ENCODE measurements at regions not wholly inside any gene's neighbourhood (a gene's known extent, or its start where the extent isn't known, plus 50 kb on each side); places are given as distances from the start of the nearest gene placed in this dataset.
"Not testable (repeated sequence)": the region's sequence is repeated elsewhere in the genome, so short reads cannot be mapped to it uniquely, and the experiment has no call there.

DNA sequence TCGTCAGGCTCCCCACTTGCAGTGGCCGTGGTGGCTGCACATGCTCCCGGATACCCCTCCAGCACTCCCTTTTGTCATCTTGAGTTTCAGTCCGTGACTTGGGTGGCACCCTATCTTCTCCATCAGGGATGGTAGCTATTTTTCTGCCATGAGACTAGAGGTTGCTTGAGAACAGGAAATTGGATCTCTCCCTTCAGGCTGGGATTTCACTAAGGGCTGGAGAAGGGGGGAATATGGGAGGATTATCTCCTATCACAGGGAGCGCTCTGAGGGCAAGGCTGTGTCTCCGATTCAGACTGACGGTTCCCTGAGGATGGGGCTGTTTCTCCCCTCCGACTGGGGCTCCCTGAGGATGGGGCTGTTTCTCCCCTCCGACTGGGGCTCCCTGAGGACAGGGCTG, 123.1 kb downstream of the MRPL14 start:
- DNase-seq = peak in 1 of 2 experiments; percentile 31
- no peaks in the 10 kb centered on the region for H3K27me3 ChIP-seq
- no peak overlapping the region for H3K4me3 ChIP-seq
- peaks cover 12% of the 10 kb centered on the region for H3K4me1 ChIP-seq
- no peaks in the 10 kb centered on the region for H3K36me3 ChIP-seq
- no peaks in the 10 kb centered on the region for H3K9me3 ChIP-seq (replicated peaks)
- H3K27ac ChIP-seq = no peak overlapping the region

DNA sequence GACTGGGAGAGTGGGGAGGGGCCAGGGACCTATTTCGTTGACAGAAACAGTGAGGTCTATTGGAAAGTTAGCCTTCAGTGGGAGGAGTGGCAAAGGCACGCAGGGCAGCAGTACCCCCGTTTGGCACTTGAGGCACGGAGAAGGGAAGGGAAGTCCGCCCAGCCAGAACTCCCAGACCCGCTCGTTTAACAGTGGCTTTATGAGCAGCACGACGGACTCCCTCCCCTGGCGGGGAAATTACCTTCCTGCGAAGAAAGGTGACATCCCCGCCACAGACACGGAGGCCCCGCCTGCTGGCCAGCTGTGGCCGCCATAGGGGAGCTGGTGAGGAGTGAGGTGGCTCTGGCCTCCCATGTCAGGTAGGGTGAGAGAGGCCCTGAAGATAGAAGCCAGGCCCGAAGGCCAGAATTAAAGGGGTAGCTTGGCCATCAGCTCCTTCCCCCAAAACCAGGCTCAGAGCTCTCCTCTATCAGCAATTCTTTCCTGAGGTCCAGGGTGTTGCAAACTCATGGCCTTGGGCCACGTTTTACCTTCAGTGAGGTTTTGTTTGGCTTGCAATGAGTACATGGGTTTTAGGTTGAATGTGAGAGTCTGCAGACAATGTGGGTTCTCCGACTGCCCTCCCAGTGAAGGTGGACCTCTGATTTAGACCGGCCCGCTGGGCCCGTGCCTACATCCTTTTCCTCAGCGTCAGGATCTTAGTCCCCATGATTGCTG, 123.7 kb downstream of the MRPL14 start:
- no peak for DNase-seq
- Histone ChIP-seq H3K9me3 (replicated peaks) (no peaks in the 10 kb centered on the region), H3K27ac (no peak overlapping the region), H3K27me3 (no peaks in the 10 kb centered on the region), H3K36me3 (no peaks in the 10 kb centered on the region), H3K4me1 (peaks cover 12% of the 10 kb centered on the region), H3K4me3 (no peak overlapping the region)

DNA sequence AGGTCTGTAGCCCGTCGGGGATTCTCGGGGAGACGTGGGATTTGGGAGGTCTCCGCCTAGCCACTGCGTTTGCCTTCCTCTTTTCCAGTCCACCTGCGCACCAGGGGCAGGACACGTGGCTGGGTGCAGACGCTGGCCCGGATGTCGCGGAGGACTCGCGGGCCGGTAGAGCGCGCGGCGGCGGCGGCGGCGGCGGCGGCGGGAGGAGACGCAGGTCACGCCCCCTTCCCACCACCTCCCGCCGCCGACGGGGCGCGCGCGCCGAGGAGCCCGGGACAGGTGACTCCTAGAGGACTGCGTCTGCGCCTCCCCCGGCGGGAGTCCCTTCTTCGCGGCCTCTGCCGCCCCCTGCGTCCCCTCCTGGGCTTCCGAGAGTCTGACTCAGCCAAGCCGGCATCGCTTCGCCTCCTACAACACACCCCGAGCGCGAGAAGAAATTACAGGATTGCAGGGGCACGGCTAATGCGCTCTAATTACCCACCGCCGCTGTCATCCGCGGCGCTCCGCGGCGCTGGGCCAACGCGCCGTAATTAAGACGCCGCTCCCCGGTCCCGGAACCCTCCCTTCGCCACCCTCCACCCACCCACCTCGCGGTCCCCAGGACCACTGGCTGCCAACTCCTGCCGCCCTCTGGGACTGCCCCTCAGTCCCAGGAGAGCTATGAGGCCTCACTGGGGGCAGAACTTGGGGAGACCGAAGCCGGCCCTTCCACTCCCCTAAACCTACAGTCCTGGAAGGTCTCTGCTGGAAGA, 124.5 kb downstream of the MRPL14 start:
- H3K4me3 ChIP-seq = no peak overlapping the region
- no peak overlapping the region for H3K27ac ChIP-seq
- H3K27me3 ChIP-seq = no peaks in the 10 kb centered on the region
- H3K9me3 ChIP-seq (replicated peaks) = no peaks in the 10 kb centered on the region
- no peaks in the 10 kb centered on the region for H3K36me3 ChIP-seq
- no peak for DNase-seq
- H3K4me1 ChIP-seq = peaks cover 12% of the 10 kb centered on the region

DNA sequence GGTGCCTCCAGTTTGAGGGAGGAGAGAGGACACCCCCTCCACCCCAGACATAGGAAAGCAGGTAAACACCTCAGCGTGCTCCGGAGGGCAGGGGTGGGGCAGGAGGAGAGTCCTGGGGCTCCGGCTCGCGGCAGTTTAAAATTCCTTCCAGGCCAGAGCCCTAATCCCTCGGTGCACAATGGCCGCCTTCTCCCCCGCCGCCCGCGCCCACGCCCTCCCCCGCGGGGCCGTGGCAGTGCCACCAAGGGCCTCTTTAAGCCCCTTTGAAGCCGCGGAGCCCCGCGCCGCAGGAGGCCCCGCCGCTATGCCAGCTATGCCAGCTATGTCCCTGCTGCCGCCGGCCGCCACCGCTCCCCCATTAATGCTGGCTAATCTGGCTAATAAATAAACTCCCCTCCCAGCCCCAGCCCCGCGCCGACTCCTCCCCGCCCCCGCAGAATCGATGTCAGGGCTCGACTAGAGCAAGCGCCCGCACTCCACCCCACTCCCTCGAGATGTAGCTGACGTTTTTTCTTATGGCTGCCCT, 125.1 kb downstream of the MRPL14 start:
- Histone ChIP-seq H3K36me3 (no peaks in the 10 kb centered on the region), H3K9me3 (replicated peaks) (no peaks in the 10 kb centered on the region), H3K27ac (no peak overlapping the region), H3K4me1 (peaks cover 12% of the 10 kb centered on the region), H3K27me3 (no peaks in the 10 kb centered on the region), H3K4me3 (peak overlapping the region; percentile 37)
- no peak for DNase-seq

DNA sequence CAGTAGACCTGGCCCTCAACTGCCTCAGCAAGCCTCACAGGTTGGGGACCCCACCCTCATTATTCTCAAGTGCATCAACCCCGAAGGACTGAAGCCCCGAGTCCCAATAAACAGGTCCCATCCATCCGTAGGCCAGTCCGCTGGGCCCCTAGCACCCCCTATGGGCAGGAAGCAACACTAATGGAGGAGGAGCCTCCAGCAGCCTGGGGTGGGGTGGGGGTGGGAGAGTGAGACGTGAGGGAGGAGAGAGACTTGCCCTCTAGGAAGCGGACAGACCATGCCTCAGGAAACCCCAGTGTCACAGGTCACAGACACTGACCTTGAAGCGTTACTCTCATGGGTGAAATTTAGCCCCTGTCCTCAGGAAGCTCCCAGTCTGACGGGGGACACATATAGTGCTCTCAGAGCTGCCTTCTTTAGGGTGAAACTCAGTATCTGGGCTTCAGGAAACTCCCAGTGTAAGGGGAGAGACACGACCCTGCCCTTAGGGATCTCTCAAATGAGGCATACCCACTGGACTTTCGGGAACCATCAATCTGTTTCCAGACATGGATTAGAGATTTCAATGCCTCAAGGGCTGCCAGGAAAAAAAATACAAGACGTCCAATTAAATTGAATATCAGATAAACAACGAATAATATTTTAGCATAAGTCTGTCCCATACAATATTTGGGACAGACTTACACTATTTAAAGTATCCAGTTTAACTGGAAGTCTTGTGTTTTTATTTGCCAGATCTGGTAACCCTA, 125.8 kb downstream of the MRPL14 start:
- no peaks in the 10 kb centered on the region for H3K9me3 ChIP-seq (replicated peaks)
- no peaks in the 10 kb centered on the region for H3K36me3 ChIP-seq
- DNase-seq = peak in 1 of 2 experiments; percentile 37
- H3K27ac ChIP-seq = no peak overlapping the region
- H3K4me1 ChIP-seq = peaks cover 12% of the 10 kb centered on the region
- no peaks in the 10 kb centered on the region for H3K27me3 ChIP-seq
- H3K4me3 ChIP-seq = peak overlapping the region; percentile 37

DNA sequence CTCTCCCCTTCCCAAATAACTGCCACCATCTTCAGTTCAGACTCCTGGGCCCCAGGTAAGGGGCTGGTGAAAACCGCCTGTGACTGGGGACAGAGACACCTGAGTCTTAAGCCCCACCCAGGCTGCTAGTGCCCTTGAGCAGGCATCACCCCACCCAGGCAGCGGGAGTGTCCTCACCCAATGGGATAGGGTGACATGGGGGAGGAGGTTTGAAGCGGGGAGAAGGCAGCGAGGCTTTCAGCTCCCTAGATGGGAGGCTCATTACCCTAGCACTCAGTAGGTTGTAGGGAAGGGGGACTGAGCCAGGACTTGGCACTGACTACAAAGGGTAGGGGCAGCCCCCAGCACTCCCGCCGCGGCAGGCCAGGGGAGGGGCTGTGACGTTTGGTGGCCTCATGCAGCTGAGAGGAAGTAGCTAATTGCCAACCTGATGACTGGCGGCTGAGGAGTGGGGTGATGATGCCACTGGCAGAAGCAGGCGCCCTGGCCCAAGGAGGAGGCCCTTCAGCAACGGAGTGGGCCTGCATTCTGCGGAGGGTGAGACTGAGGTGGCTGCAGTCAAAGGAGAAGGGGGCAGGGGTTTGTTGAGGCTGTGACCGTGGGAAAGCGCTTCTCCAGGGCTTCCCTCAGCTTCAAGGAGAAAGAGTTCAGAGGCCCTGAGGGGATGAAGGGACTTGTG, 126.9 kb downstream of the MRPL14 start:
- peaks cover 8% of the 10 kb centered on the region for H3K4me1 ChIP-seq
- H3K4me3 ChIP-seq = no peak overlapping the region
- H3K9me3 ChIP-seq (replicated peaks) = no peaks in the 10 kb centered on the region
- no peaks in the 10 kb centered on the region for H3K27me3 ChIP-seq
- no peaks in the 10 kb centered on the region for H3K36me3 ChIP-seq
- no peak for DNase-seq
- no peak overlapping the region for H3K27ac ChIP-seq

DNA sequence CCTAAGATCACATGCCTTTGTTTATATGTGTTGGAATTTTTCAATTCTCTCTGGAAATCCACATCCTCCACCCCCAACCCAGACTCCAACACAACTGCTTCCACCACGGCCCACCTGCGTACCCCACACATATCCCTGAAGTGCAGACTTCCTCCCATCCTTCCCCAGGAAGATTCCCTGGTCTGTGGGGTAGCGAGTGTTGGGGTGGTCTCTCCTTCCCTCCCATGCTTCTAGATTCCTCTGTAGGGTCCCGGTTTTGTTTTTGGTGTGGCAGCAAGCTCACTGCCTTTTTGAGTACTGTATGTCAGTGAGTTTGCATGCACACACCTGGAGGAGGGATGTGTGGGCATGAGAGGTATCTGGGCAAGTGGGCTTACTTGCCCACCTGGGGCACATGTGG, 127.6 kb downstream of the MRPL14 start:
- no peak overlapping the region for H3K27ac ChIP-seq
- peaks cover 2% of the 10 kb centered on the region for H3K4me1 ChIP-seq
- no peak for DNase-seq

DNA sequence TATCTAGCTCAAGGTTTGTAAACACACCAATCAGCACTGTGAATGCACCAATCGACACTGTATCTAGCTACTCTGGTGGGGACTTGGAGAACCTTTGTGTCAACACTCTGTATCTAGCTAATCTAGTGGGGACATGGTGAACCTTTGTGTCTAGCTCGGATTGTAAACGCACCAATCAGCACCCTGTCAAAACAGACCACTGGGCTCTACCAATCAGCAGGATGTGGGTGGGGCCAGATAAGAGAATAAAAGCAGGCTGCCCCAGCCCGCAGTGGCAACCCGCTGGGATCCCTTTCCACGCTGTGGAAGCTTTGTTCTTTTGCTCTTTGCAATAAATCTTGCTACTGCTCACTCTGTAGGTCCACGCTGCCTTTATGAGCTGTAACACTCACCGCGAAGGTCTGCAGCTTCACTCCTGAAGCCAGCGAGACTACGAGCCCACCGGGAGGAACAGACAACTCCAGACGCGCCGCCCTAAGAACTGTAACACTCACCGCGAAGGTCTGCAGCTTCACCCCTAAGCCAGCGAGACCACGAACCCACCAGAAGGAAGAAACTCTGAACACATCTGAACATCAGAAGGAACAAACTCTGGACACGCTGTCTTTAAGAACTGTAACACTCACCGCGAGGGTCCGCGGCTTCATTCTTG, 128.5 kb downstream of the MRPL14 start:
- not testable (repeated sequence) for H3K27me3 ChIP-seq; H3K4me1 ChIP-seq; H3K4me3 ChIP-seq; DNase-seq; H3K36me3 ChIP-seq; H3K9me3 ChIP-seq (replicated peaks); H3K27ac ChIP-seq

More for the DNA sequence above, 127.6 kb downstream of the MRPL14 start:
- Histone ChIP-seq H3K27me3 (no peaks in the 10 kb centered on the region), H3K36me3 (no peaks in the 10 kb centered on the region), H3K4me3 (no peak overlapping the region), H3K9me3 (replicated peaks) (no peaks in the 10 kb centered on the region)

DNA sequence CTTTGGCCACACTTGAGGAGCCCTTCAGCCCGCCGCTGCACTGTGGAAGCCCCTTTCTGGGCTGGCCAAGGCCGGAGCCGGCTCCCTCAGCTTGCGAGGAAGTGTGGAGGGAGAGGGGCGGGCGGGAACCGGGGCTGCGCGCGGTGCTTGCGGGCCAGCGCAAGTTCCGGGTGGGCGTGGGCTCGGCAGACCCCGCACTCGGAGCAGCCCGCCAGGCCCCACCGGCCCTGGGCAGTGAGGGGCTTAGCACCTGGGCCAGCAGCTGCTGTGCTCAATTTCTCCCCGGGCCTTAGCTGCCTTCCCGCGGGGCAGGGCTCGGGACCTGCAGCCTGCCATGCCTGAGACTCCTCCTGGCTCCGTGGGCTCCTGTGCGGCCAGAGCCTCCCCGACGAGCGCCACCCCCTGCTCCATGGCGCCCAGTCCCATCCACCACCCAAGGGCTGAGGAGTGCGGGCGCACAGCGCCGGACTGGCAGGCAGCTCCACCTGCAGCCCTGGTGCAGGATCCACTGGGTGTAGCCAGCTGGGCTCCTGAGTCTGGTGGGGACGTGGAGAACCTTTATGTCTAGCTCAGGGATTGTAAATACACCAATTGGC, 129.2 kb downstream of the MRPL14 start:
- H3K27ac ChIP-seq; H3K4me1 ChIP-seq; H3K9me3 ChIP-seq (replicated peaks); H3K4me3 ChIP-seq; H3K27me3 ChIP-seq; H3K36me3 ChIP-seq; DNase-seq: not testable (repeated sequence)

DNA sequence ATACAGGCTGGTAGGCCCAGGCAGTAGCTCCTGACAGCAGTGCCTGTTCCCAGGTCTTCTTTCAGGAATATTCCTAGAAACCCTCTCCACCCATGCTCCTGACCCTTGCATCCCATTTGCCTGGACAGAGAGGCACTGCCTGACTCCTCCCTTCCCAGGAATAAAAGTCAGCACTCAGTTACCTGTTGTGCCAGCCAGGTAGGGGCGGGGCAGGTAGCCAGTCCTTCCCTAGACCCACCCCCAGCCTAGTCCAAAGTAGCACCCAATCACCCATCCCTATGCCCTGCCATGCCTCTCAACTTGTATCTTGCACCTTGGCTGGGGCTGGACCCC, 129.9 kb downstream of the MRPL14 start:
- Histone ChIP-seq H3K9me3 (replicated peaks) (no peaks in the 10 kb centered on the region), H3K4me1 (no peaks in the 10 kb centered on the region), H3K27me3 (no peaks in the 10 kb centered on the region), H3K27ac (no peak overlapping the region), H3K36me3 (no peaks in the 10 kb centered on the region), H3K4me3 (no peak overlapping the region)
- DNase-seq = no peak

DNA sequence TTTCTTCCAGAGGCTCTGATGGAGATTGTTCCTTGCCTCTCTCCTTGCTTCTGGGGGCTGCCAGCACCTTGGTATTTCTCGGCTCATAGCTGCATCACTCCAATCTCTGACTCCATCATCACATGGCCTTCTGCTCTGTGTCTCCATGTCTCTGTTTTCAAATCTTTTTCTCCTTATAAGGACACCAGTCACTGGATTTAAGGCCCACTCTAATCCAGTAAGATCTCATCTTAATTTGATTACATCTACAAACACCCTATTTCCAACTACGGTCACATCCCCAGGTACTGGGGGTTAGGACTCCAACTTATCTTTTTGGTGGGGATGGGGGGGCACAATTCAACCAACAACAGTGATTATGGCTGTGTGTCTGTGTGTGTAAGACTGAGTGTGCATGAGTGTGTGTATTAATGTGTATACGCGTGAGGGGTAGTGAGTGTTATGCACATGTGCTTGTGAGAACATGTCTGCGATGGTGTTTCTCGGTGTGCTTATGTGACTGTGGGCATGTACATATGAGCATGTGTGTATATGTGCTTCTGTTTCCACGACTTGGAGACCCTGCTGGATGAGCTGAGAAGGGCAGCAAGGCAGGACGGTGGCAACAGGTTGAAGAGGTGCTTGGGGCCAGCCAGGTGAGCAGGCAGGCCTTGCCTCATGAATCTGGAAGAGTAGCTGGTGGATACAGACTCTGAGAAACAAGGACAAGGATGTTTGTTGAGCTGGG, 130.5 kb downstream of the MRPL14 start:
- H3K27ac ChIP-seq = no peak overlapping the region
- no peaks in the 10 kb centered on the region for H3K9me3 ChIP-seq (replicated peaks)
- H3K27me3 ChIP-seq = no peaks in the 10 kb centered on the region
- H3K36me3 ChIP-seq = no peaks in the 10 kb centered on the region
- no peaks in the 10 kb centered on the region for H3K4me1 ChIP-seq
- no peak overlapping the region for H3K4me3 ChIP-seq
- DNase-seq = no peak

DNA sequence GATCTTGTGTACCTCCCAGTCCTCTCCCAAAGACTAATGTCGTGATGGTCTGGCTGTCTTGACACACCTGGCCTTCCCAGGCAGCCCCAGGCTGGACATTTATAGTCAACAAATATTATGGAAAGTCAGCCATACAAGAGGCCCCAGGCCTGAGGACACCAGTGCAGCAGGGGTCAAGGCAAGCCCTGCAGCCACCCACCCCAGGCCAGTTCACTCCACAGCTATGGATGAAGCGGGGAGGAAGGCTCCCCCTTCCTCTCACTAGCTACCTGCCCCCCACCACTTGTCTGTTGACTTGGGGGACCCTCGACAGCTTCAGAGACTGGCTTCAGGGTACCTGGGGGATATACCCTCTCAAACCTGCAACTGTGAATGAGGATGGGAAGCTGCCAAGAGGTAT, 132.1 kb downstream of the MRPL14 start:
- Histone ChIP-seq H3K9me3 (replicated peaks) (no peaks in the 10 kb centered on the region), H3K4me3 (no peak overlapping the region), H3K36me3 (no peaks in the 10 kb centered on the region), H3K4me1 (peaks cover 6% of the 10 kb centered on the region), H3K27me3 (no peaks in the 10 kb centered on the region), H3K27ac (no peak overlapping the region)
- DNase-seq = no peak

DNA sequence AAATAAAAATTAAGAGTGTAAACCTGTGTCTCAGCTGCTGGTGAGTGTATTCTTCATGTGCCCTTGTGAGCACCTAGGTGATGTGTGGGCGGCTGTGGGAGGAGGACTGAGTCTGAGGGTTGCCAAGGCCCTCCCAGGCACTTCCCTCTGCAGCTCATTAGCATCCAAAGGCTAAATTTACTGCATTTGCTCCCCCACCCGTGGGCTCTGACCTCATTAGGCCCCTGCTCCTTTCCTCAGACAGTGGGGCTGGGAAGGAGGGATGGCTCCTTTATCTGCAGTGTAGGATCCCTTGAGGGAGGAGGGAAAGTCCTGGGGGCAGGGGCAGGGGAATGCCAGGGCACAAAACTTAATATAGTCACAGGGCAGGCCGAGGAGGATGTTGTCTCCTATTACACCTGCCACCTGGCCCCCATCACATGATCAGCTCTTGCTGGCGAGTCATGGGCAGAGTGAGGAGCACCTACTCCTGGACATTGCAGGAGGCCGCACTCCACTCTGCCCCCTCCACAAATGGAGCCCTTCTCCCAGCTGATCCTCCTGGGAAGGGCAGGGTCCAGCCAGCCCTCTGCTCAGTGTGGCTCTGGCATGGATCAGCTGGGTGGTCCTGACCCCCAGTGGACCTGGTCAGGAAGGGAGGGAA, 133.2 kb downstream of the MRPL14 start:
- Histone ChIP-seq H3K36me3 (no peaks in the 10 kb centered on the region), H3K4me3 (no peak overlapping the region), H3K27me3 (no peaks in the 10 kb centered on the region), H3K9me3 (replicated peaks) (no peaks in the 10 kb centered on the region), H3K4me1 (peaks cover 17% of the 10 kb centered on the region), H3K27ac (no peak overlapping the region)
- DNase-seq = no peak
